Panc1 (cell line): ENCODE measurements at regions not wholly inside any gene's neighbourhood (a gene's known extent, or its start where the extent isn't known, plus 50 kb on each side); places are given as distances from the start of the nearest gene placed in this dataset.

ENCODE experiments used
- POLR2AphosphoS5 ChIP-seq: IDR thresholded peaks from 2 replicates; pipeline ENCODE4 v1.6.1; 2012; ENCODE audit warnings: mild to moderate bottlenecking, low read depth, low read length, moderate library complexity
- SIN3A ChIP-seq: IDR thresholded peaks from 2 replicates; pipeline ENCODE4 v1.6.1; 2012; ENCODE audit warnings: low read depth, mild to moderate bottlenecking, low read length, moderate library complexity, borderline replicate concordance; ENCODE audit not compliant: insufficient read depth
- TCF7L2 ChIP-seq: IDR thresholded peaks from 2 replicates; pipeline ENCODE4 v1.6.1; 2011; ENCODE audit warnings: mild to moderate bottlenecking, low read depth, low read length, inconsistent platforms
- TF ChIP-seq, protein P1 (sequence below): fragments of 450-650 bp; IDR thresholded peaks from 2 replicates; pipeline ENCODE4 v1.5.1; 2017; ENCODE audit warnings: mild to moderate bottlenecking
- TF ChIP-seq, protein P2 (sequence below), 2 experiments: IDR thresholded peaks; 2 replicates each; pipeline ENCODE4 v1.6.1; 2011 to 2012; ENCODE audit warnings: low read depth in 2 of 2, control low read depth in 1 of 2, low read length in 1 of 2, mild to moderate bottlenecking in 1 of 2, moderate library complexity in 1 of 2; ENCODE audit not compliant: insufficient read depth in 1 of 2

DNA sequence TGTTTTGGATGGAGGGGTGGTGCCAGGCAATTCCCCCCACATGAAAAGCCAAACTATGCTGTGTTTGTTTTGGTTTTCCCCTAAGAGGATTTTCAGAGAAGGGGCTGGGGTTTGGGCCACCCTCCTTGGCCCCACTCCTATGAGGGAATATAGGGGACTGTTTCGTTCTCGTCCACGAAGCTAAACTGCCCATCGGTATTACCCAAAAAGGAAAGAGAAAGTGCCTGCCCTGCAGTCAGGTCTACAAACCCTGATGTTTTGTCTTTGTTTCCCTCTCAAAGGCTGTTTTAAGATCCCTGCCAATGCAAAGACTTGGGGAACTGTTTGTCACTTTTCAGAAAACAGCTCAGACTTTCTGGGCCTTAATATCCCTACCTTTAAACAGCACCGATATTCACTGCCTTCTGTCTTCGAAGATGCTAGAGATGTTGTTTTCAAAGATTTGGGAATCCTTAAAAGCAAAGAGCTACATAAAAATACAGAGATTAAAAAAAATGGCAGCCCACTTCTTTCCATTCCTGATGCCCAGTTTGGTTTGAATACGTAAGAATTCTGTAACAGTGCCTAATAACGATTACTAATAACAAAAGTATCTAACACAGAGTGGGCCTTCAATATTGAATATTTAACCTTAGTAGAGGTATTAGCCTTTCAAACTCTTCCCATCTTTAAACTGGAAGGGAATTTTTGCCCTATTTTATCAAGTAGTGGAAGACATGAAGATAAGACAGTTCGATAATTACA, 518.4 kb downstream of the MED13L start:
- TF ChIP-seq, protein P1, sequence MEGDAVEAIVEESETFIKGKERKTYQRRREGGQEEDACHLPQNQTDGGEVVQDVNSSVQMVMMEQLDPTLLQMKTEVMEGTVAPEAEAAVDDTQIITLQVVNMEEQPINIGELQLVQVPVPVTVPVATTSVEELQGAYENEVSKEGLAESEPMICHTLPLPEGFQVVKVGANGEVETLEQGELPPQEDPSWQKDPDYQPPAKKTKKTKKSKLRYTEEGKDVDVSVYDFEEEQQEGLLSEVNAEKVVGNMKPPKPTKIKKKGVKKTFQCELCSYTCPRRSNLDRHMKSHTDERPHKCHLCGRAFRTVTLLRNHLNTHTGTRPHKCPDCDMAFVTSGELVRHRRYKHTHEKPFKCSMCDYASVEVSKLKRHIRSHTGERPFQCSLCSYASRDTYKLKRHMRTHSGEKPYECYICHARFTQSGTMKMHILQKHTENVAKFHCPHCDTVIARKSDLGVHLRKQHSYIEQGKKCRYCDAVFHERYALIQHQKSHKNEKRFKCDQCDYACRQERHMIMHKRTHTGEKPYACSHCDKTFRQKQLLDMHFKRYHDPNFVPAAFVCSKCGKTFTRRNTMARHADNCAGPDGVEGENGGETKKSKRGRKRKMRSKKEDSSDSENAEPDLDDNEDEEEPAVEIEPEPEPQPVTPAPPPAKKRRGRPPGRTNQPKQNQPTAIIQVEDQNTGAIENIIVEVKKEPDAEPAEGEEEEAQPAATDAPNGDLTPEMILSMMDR = no peak
- TF ChIP-seq POLR2AphosphoS5 (no peak), SIN3A (no peak), TCF7L2 (no peak)
- TF ChIP-seq, protein P2, sequence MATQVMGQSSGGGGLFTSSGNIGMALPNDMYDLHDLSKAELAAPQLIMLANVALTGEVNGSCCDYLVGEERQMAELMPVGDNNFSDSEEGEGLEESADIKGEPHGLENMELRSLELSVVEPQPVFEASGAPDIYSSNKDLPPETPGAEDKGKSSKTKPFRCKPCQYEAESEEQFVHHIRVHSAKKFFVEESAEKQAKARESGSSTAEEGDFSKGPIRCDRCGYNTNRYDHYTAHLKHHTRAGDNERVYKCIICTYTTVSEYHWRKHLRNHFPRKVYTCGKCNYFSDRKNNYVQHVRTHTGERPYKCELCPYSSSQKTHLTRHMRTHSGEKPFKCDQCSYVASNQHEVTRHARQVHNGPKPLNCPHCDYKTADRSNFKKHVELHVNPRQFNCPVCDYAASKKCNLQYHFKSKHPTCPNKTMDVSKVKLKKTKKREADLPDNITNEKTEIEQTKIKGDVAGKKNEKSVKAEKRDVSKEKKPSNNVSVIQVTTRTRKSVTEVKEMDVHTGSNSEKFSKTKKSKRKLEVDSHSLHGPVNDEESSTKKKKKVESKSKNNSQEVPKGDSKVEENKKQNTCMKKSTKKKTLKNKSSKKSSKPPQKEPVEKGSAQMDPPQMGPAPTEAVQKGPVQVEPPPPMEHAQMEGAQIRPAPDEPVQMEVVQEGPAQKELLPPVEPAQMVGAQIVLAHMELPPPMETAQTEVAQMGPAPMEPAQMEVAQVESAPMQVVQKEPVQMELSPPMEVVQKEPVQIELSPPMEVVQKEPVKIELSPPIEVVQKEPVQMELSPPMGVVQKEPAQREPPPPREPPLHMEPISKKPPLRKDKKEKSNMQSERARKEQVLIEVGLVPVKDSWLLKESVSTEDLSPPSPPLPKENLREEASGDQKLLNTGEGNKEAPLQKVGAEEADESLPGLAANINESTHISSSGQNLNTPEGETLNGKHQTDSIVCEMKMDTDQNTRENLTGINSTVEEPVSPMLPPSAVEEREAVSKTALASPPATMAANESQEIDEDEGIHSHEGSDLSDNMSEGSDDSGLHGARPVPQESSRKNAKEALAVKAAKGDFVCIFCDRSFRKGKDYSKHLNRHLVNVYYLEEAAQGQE (IDR thresholded peaks at IDR 0.05; ENCODE audit: insufficient read depth in 1 of 2, low read depth in 2 of 2, low read length in 1 of 2) = no peak
